Panc1 (cell line): ENCODE measurements at regions not wholly inside any gene's neighbourhood (a gene's known extent, or its start where the extent isn't known, plus 50 kb on each side); places are given as distances from the start of the nearest gene placed in this dataset.

Source experiments
- ATAC-seq: fragments of 200-7000 bp; cut with Tn5 transposase; 2 replicates; pipeline ENCODE4 v1.9.1; 2020; ENCODE audit warnings: mild to moderate bottlenecking, moderate library complexity
- BruUV-seq: library from RNA; stranded (reverse); fragments of 400-500 nt; replicated peaks from 2 replicates; lab custom pipeline; 2021; lab: Mats Ljungman, UMichigan
- CTCF ChIA-PET: fragments of 300-600 bp; sonication (Branson Sonifier 250); formaldehyde crosslinking; loops from one replicate; lab custom pipeline; 2022; ENCODE audit warnings: antibody characterized with exemption; lab: Charles Lee
- POLR2A ChIA-PET: fragments of 300-600 bp; sonication (Branson Sonifier 250); formaldehyde crosslinking; loops from one replicate; lab custom pipeline; 2022; ENCODE audit warnings: antibody characterized with exemption; lab: Charles Lee
- DNase-seq: peaks from one replicate; pipeline ENCODE4 v3.0.0-alpha.2; 2010; ENCODE audit warnings: low read depth, low spot score
- H3K27ac ChIP-seq: 2 replicates; pipeline ENCODE4 v1.5.1; 2011; ENCODE audit warnings: mild to moderate bottlenecking, low read length, inconsistent platforms
- H3K27me3 ChIP-seq: fragments of 200-500 bp; sonication (Bioruptor generic); 2 replicates; pipeline ENCODE4 v1.6.0; 2014; ENCODE audit warnings: low read length, inconsistent platforms; ENCODE audit not compliant: control insufficient read depth, insufficient read depth
- H3K36me3 ChIP-seq: fragments of 200-500 bp; sonication (Bioruptor generic); 2 replicates; pipeline ENCODE4 v1.5.1; 2014; ENCODE audit warnings: inconsistent platforms, mild to moderate bottlenecking, low read length, moderate library complexity; ENCODE audit not compliant: control insufficient read depth, insufficient read depth
- H3K4me1 ChIP-seq: 2 replicates; pipeline ENCODE4 v1.5.1; 2011; ENCODE audit warnings: inconsistent platforms, mild to moderate bottlenecking, low read length, moderate library complexity; ENCODE audit not compliant: control insufficient read depth, insufficient read depth
- H3K4me3 ChIP-seq, 2 experiments: 2 replicates each; pipeline ENCODE4 v1.5.1; 2011 to 2012; ENCODE audit warnings: low read depth in 2 of 2, low read length in 2 of 2, mild to moderate bottlenecking in 2 of 2, inconsistent platforms in 1 of 2, moderate library complexity in 1 of 2
- H3K9me3 ChIP-seq: fragments of 200-500 bp; sonication (Bioruptor generic); 2 replicates; pipeline ENCODE4 v1.5.1; 2014; ENCODE audit warnings: low read depth, mild to moderate bottlenecking, inconsistent platforms, low read length, moderate library complexity; ENCODE audit not compliant: control insufficient read depth, insufficient read depth
- POLR2AphosphoS5 ChIP-seq: IDR thresholded peaks from 2 replicates; pipeline ENCODE4 v1.6.1; 2012; ENCODE audit warnings: mild to moderate bottlenecking, low read depth, low read length, moderate library complexity
- SIN3A ChIP-seq: IDR thresholded peaks from 2 replicates; pipeline ENCODE4 v1.6.1; 2012; ENCODE audit warnings: low read depth, mild to moderate bottlenecking, low read length, moderate library complexity, borderline replicate concordance; ENCODE audit not compliant: insufficient read depth
- TCF7L2 ChIP-seq: IDR thresholded peaks from 2 replicates; pipeline ENCODE4 v1.6.1; 2011; ENCODE audit warnings: mild to moderate bottlenecking, low read depth, low read length, inconsistent platforms
- in situ Hi-C: cut with HindIII; loops from 2 replicates; pipeline ENCODE4 v1.10.0; 2016; ENCODE audit warnings: low sequenced_read_pairs, low pct_unique_long_range_greater_than_20kb
- intact Hi-C: fragments of 100-400 bp; cut with micrococcal nuclease; formaldehyde crosslinking; loops from one replicate; pipeline ENCODE4 v1.10.0; 2022; ENCODE audit not compliant: unreplicated experiment
- TF ChIP-seq, protein P1 (sequence below): fragments of 450-650 bp; IDR thresholded peaks from 2 replicates; pipeline ENCODE4 v1.5.1; 2017; ENCODE audit warnings: mild to moderate bottlenecking
- TF ChIP-seq, protein P2 (sequence below), 2 experiments: IDR thresholded peaks; 2 replicates each; pipeline ENCODE4 v1.6.1; 2011 to 2012; ENCODE audit warnings: low read depth in 2 of 2, control low read depth in 1 of 2, low read length in 1 of 2, mild to moderate bottlenecking in 1 of 2, moderate library complexity in 1 of 2; ENCODE audit not compliant: insufficient read depth in 1 of 2

DNA sequence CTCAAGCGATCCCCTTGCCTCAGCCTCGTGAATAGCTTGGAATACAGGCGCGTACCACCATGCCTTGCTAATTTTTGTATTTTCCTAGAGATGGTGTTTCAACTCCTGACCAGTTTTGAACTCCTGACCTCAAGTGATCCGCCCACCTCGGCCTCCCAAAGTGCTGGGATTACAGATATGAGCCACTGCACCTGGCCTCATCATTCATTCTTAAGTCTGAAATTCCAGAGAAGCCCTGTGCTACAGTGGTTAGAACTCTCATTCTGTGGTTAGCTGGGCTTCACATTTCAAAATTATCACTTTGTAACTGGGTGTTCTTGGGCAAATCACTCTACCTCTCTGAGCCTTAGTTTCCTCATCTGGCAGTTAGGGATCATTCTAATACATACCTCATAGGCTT, 86.1 kb upstream of the POU3F1 start:
- Histone ChIP-seq H3K4me3 (no peak overlapping the region), H3K36me3 (no peaks in the 10 kb centered on the region), H3K9me3 (no peaks in the 10 kb centered on the region), H3K27me3 (no peaks in the 10 kb centered on the region), H3K4me1 (no peaks in the 10 kb centered on the region), H3K27ac (no peak overlapping the region)
- TF ChIP-seq, protein P1, sequence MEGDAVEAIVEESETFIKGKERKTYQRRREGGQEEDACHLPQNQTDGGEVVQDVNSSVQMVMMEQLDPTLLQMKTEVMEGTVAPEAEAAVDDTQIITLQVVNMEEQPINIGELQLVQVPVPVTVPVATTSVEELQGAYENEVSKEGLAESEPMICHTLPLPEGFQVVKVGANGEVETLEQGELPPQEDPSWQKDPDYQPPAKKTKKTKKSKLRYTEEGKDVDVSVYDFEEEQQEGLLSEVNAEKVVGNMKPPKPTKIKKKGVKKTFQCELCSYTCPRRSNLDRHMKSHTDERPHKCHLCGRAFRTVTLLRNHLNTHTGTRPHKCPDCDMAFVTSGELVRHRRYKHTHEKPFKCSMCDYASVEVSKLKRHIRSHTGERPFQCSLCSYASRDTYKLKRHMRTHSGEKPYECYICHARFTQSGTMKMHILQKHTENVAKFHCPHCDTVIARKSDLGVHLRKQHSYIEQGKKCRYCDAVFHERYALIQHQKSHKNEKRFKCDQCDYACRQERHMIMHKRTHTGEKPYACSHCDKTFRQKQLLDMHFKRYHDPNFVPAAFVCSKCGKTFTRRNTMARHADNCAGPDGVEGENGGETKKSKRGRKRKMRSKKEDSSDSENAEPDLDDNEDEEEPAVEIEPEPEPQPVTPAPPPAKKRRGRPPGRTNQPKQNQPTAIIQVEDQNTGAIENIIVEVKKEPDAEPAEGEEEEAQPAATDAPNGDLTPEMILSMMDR, result no peak
- TF ChIP-seq POLR2AphosphoS5 (no peak), TCF7L2 (no peak), SIN3A (no peak)
- TF ChIP-seq, protein P2, sequence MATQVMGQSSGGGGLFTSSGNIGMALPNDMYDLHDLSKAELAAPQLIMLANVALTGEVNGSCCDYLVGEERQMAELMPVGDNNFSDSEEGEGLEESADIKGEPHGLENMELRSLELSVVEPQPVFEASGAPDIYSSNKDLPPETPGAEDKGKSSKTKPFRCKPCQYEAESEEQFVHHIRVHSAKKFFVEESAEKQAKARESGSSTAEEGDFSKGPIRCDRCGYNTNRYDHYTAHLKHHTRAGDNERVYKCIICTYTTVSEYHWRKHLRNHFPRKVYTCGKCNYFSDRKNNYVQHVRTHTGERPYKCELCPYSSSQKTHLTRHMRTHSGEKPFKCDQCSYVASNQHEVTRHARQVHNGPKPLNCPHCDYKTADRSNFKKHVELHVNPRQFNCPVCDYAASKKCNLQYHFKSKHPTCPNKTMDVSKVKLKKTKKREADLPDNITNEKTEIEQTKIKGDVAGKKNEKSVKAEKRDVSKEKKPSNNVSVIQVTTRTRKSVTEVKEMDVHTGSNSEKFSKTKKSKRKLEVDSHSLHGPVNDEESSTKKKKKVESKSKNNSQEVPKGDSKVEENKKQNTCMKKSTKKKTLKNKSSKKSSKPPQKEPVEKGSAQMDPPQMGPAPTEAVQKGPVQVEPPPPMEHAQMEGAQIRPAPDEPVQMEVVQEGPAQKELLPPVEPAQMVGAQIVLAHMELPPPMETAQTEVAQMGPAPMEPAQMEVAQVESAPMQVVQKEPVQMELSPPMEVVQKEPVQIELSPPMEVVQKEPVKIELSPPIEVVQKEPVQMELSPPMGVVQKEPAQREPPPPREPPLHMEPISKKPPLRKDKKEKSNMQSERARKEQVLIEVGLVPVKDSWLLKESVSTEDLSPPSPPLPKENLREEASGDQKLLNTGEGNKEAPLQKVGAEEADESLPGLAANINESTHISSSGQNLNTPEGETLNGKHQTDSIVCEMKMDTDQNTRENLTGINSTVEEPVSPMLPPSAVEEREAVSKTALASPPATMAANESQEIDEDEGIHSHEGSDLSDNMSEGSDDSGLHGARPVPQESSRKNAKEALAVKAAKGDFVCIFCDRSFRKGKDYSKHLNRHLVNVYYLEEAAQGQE (IDR thresholded peaks at IDR 0.05; ENCODE audit: insufficient read depth in 1 of 2, low read depth in 2 of 2, low read length in 1 of 2), result no peak
- ChIA-PET POLR2A (no interaction called here), CTCF (interaction anchor here (0.6 kb wide), 2 partner anchors 93 to 363 kb away, joined by 3 to 4 read pairs; no protein-coding TSS in a partner anchor)
- in situ Hi-C loops, result no loop called here
- DNase-seq (no peak), ATAC-seq (no peak)
- intact Hi-C loops, result no loop called here
- no TSS peak for BruUV-seq

DNA sequence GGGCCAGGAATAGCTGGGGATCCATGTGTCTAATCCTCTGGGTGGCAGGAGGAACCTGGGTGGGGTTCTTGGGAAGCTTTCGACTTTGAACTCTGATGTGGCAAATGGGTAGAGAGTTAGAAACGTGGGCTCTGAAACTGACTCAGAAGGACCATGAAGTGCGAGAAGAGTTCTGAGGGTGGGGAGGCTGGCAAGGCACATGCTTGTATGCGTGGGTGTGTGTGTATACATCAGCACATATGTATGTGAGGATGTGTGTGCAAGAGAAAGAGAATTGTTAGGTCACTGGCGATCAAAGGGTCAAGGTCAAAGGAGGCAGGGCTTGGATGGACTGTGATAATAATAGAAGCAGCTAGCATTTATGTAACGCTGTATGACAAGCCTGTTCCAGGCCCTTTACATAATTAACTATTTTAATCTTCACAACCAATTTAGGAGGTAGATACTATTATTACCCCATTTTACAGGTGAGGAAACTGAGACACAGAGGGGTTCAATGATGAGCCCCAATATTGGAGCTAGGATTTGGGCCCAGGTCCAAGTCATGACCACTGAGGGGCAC, 84.5 kb upstream of the POU3F1 start:
- in situ Hi-C loops, result no loop called here
- Histone ChIP-seq H3K36me3 (no peaks in the 10 kb centered on the region), H3K9me3 (no peaks in the 10 kb centered on the region), H3K27ac (no peak overlapping the region), H3K27me3 (no peaks in the 10 kb centered on the region), H3K4me1 (no peaks in the 10 kb centered on the region), H3K4me3 (no peak overlapping the region)
- no peak for ATAC-seq
- POLR2A ChIA-PET, result no interaction called here
- CTCF ChIA-PET, result no interaction called here
- TF ChIP-seq SIN3A, result no peak
- TF ChIP-seq, protein P1, result no peak
- TF ChIP-seq, protein P2 (IDR thresholded peaks at IDR 0.05; ENCODE audit: insufficient read depth in 1 of 2, low read depth in 2 of 2, low read length in 1 of 2), result no peak
- TF ChIP-seq POLR2AphosphoS5, result no peak
- no peak for TF ChIP-seq TCF7L2
- no peak for DNase-seq
- intact Hi-C loops, result no loop called here
- BruUV-seq, result no TSS peak
